ENCODE measurements at regions not wholly inside any gene's neighbourhood (a gene's known extent, or its start where the extent isn't known, plus 50 kb on each side); places are given as distances from the start of the nearest gene placed in this dataset.

DNA sequence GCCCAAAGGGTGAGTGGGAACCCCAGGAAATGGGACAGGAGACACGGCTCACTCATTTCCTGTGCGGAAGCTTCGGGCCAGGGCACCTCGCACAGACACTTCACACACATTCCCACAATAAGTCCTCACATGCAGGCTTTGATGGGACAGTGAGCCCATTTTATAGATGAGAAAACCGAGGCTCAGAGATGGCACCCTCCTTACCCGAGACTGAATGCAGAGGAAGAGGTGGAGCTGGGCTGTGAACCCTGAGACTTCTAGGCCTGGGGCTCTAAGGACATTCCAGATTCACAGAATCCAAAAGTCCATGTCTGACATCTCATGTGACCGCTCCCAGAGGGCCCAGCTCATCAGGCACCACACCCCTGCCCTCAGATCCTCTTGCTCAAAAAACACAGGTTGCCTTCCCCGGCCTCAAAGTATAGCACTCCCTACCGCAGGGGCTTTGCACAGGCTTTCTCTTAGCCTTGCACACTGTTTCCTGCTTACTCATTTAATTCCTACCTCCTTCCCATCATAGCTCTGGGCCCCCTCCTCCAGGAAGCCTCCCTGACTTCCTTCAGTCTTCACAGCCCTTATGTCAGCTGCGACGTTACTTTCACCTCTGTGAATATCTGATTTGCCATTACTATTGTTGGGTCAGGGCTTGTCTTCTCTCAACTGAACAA lies 57.1 kb upstream of the TCF20 start:
- ATAC-seq (no peak), DNase-seq (no peak)
- Histone ChIP-seq H3K9me3 (no peaks in the 10 kb centered on the region), H3K4me1 (no peaks in the 10 kb centered on the region), H3K27me3 (peaks cover 0 to 21% (median 2%) of the 10 kb centered on the region in 3 donors), H3K4me3 (no peak overlapping the region), H3K36me3 (no peaks in the 10 kb centered on the region), H3K27ac (no peak overlapping the region)
- in situ Hi-C loops (cut with MboI; ENCODE audit: low sequenced_read_pairs in 4 of 4) (no loop called here), intact Hi-C loops (cut with DNase I; ENCODE audit: low total_unique reads) (loop anchor here (10.0 kb wide), 1 partner anchor 543 kb away; no protein-coding TSS in a partner anchor)
- TF ChIP-seq POLR2A (IDR thresholded peaks at IDR 0.05) = no peak
- TF ChIP-seq, protein P1, sequence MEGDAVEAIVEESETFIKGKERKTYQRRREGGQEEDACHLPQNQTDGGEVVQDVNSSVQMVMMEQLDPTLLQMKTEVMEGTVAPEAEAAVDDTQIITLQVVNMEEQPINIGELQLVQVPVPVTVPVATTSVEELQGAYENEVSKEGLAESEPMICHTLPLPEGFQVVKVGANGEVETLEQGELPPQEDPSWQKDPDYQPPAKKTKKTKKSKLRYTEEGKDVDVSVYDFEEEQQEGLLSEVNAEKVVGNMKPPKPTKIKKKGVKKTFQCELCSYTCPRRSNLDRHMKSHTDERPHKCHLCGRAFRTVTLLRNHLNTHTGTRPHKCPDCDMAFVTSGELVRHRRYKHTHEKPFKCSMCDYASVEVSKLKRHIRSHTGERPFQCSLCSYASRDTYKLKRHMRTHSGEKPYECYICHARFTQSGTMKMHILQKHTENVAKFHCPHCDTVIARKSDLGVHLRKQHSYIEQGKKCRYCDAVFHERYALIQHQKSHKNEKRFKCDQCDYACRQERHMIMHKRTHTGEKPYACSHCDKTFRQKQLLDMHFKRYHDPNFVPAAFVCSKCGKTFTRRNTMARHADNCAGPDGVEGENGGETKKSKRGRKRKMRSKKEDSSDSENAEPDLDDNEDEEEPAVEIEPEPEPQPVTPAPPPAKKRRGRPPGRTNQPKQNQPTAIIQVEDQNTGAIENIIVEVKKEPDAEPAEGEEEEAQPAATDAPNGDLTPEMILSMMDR (IDR thresholded peaks at IDR 0.05 in 4 of 5, conservative IDR thresholded peaks at IDR 0.05 in 1 of 5) = no peak

DNA sequence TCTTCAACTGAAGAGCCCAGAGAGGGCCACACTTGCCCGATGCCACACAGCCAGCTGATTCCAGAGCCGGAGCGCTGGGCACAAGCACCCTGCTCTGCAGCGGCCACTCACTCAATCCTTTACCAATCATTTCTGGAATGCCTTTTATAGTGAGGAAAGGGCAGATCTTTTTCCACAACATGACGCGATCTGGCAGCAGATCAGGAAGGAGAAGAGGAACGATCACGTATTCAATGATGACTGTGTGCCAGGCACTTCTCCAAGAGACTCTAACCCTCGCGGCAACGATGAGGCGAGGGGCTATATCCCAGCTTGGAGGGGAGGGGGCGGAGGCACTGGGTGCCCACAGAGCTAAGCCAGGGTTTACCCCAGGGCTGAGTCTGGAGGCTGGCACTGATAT lies 56.3 kb upstream of the TCF20 start:
- Histone ChIP-seq H3K36me3 (no peaks in the 10 kb centered on the region), H3K4me3 (no peak overlapping the region), H3K27me3 (peaks cover 0 to 21% (median 2%) of the 10 kb centered on the region in 3 donors), H3K4me1 (no peaks in the 10 kb centered on the region), H3K9me3 (no peaks in the 10 kb centered on the region), H3K27ac (no peak overlapping the region)
- in situ Hi-C loops (cut with MboI; ENCODE audit: low sequenced_read_pairs in 4 of 4) (no loop called here), intact Hi-C loops (cut with DNase I; ENCODE audit: low total_unique reads) (loop anchor here (10.0 kb wide), 1 partner anchor 542 kb away; no protein-coding TSS in a partner anchor)
- ATAC-seq = no peak
- no peak for DNase-seq
- TF ChIP-seq, protein P1 (IDR thresholded peaks at IDR 0.05 in 4 of 5, conservative IDR thresholded peaks at IDR 0.05 in 1 of 5) = no peak
- no peak for TF ChIP-seq POLR2A (IDR thresholded peaks at IDR 0.05)

DNA sequence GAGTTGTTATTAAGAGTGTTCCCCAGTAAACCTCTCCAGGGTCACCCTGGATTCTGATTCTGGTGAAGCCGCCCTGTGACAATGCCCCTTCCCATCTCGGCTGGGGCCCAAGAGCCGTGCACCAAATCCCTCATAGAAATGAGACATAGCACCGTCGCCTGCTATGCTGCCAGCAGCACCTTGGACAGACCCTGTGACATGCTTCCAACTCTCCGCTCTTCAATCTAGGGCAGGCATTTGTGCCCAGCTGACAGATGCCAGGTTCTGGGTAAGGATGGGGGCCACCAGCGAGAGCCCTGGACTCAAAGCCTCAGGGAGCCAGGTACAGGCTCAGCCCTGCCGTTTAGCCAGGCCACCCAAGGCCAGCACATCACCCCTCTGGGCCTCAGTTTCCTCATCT lies 55.8 kb upstream of the TCF20 start:
- no peak for DNase-seq
- intact Hi-C loops (cut with DNase I; ENCODE audit: low total_unique reads) (loop anchor here (10.0 kb wide), 1 partner anchor 542 kb away; no protein-coding TSS in a partner anchor), in situ Hi-C loops (cut with MboI; ENCODE audit: low sequenced_read_pairs in 4 of 4) (no loop called here)
- no peak overlapping the region for H3K27ac ChIP-seq
- peaks cover 0 to 21% (median 2%) of the 10 kb centered on the region in 3 donors for H3K27me3 ChIP-seq
- no peaks in the 10 kb centered on the region for H3K4me1 ChIP-seq
- H3K9me3 ChIP-seq = no peaks in the 10 kb centered on the region
- no peak for ATAC-seq
- TF ChIP-seq, protein P1 (IDR thresholded peaks at IDR 0.05 in 4 of 5, conservative IDR thresholded peaks at IDR 0.05 in 1 of 5) = no peak
- no peak for TF ChIP-seq POLR2A (IDR thresholded peaks at IDR 0.05)
- no peaks in the 10 kb centered on the region for H3K36me3 ChIP-seq
- no peak overlapping the region for H3K4me3 ChIP-seq

DNA sequence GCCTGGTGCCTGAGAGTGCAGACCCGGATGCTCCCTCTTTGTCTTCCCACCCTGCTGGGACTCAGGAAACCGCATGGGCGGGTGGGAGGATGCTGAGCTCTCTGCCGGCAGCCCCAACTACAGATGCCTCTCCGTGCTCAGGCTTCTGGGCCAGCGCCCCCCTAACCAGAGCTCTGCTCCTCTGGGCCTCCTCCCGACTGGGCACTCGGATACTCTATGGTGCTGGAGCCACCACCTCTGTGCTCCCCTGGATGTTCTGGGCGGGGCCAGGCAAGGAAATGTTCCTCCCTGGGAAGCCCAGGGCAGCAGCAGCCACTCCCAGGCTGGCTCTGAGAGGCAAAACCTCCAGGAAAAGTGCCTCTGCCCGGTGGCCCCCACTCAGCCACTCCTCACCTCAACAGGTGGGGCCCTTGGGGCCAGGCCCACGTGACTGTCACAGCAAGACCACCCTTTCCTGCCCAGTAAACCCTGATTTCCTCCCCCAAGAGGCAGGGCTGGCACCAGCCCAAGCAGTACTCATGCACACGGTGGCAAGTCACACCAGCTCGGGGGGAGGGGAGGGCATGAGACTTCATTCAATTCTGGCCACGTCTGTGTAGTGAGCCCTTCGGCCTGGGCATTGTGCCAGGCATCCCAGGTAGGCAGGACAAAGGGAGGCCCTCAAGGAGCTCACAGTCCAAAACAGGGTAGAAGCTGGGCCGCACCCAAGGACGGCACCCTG lies 54.7 kb upstream of the TCF20 start:
- Histone ChIP-seq H3K4me1 (no peaks in the 10 kb centered on the region), H3K4me3 (no peak overlapping the region), H3K9me3 (no peaks in the 10 kb centered on the region), H3K27ac (no peak overlapping the region), H3K27me3 (peaks cover 0 to 21% (median 0%) of the 10 kb centered on the region in 3 donors), H3K36me3 (no peaks in the 10 kb centered on the region)
- DNase-seq (no peak), ATAC-seq (no peak)
- intact Hi-C loops (cut with DNase I; ENCODE audit: low total_unique reads) (loop anchor here (10.0 kb wide), 1 partner anchor 540 kb away; no protein-coding TSS in a partner anchor), in situ Hi-C loops (cut with MboI; ENCODE audit: low sequenced_read_pairs in 4 of 4) (no loop called here)
- TF ChIP-seq, protein P1 (IDR thresholded peaks at IDR 0.05 in 4 of 5, conservative IDR thresholded peaks at IDR 0.05 in 1 of 5) = no peak
- TF ChIP-seq POLR2A (IDR thresholded peaks at IDR 0.05) = no peak

All from gastrocnemius medialis (tissue), 4 donors.